ENCODE measurements at regions not wholly inside any gene's neighbourhood (a gene's known extent, or its start where the extent isn't known, plus 50 kb on each side); places are given as distances from the start of the nearest gene placed in this dataset.

GRCh38 chrX:115368876-115369275 is 79.4 kb downstream of the LUZP4 start:
- TF ChIP-seq RUNX3 (IDR thresholded peaks at IDR 0.05; ENCODE audit: low read length) = no peak
- TF ChIP-seq SREBF1 (IDR thresholded peaks at IDR 0.05; ENCODE audit: low read length) = no peak
- no peak for TF ChIP-seq KDM1A (IDR thresholded peaks at IDR 0.05; ENCODE audit: borderline replicate concordance)
- TF ChIP-seq FOXM1 (IDR thresholded peaks at IDR 0.05; ENCODE audit: low read depth, low read length) = no peak
- TF ChIP-seq POLR2A (IDR thresholded peaks at IDR 0.05; ENCODE audit: low read depth, low read length) = no peak
- no peak for TF ChIP-seq ZNF24 (IDR thresholded peaks at IDR 0.05)
- TF ChIP-seq SMC3 (IDR thresholded peaks at IDR 0.05; ENCODE audit: borderline replicate concordance, low read length) = no peak
- no peak for TF ChIP-seq POLR2AphosphoS5 (IDR thresholded peaks at IDR 0.05; ENCODE audit: low read length)
